SK-N-SH treated with all-trans-retinoic acid at 6 μM for 48 hours (cell line): ENCODE measurements at regions not wholly inside any gene's neighbourhood (a gene's known extent, or its start where the extent isn't known, plus 50 kb on each side); places are given as distances from the start of the nearest gene placed in this dataset.

ENCODE experiments used
- ATAC-seq: fragments of 200-7000 bp; cut with Tn5 transposase; 3 replicates; pipeline ENCODE4 v1.9.1; 2020; ENCODE audit warnings: mild to moderate bottlenecking, moderate library complexity
- ARNTL ChIP-seq: fragments of 450-650 bp; formaldehyde crosslinking; IDR thresholded peaks from 2 replicates; pipeline ENCODE4 v1.5.0; 2020; ENCODE audit warnings: low read depth, mild to moderate bottlenecking, moderate library complexity, borderline replicate concordance
- BACH2 ChIP-seq: fragments of 250-450 bp; sonication (Bioruptor Pico); IDR thresholded peaks from 2 replicates; pipeline ENCODE4 v1.9.0; 2021; ENCODE audit warnings: mild to moderate bottlenecking, borderline replicate concordance
- CREB5 ChIP-seq: fragments of 250-450 bp; sonication (Bioruptor Pico); IDR thresholded peaks from 2 replicates; pipeline ENCODE4 v1.5.1; 2020; ENCODE audit warnings: low read depth, mild to moderate bottlenecking, moderate library complexity
- CSDC2 ChIP-seq: fragments of 250-450 bp; sonication (Bioruptor Pico); IDR thresholded peaks from 2 replicates; pipeline ENCODE4 v1.5.0; 2020; ENCODE audit warnings: mild to moderate bottlenecking, moderate library complexity
- CSRNP3 ChIP-seq: fragments of 250-450 bp; sonication (Bioruptor Pico); IDR thresholded peaks from 2 replicates; pipeline ENCODE4 v1.5.1; 2021; ENCODE audit warnings: mild to moderate bottlenecking, moderate library complexity
- ESRRG ChIP-seq: fragments of 250-450 bp; sonication (Bioruptor Pico); IDR thresholded peaks from 2 replicates; pipeline ENCODE4 v1.6.1; 2021; ENCODE audit warnings: mild to moderate bottlenecking
- GLIS3 ChIP-seq: fragments of 250-450 bp; sonication (Bioruptor Pico); IDR thresholded peaks from 2 replicates; pipeline ENCODE4 v1.5.0; 2020; ENCODE audit warnings: mild to moderate bottlenecking, moderate library complexity
- ISL1 ChIP-seq: fragments of 250-450 bp; sonication (Bioruptor Pico); IDR thresholded peaks from 2 replicates; pipeline ENCODE4 v2.1.2; 2022; ENCODE audit warnings: mild to moderate bottlenecking, moderate library complexity
- OSR1 ChIP-seq: fragments of 250-450 bp; sonication (Bioruptor Pico); IDR thresholded peaks from 2 replicates; pipeline ENCODE4 v1.8.0; 2022; ENCODE audit warnings: moderate library complexity, mild to moderate bottlenecking, inconsistent platforms
- POU6F1 ChIP-seq: fragments of 250-450 bp; sonication (Bioruptor Pico); IDR thresholded peaks from 2 replicates; pipeline ENCODE4 v1.8.0; 2021; ENCODE audit warnings: low read depth, mild to moderate bottlenecking, moderate library complexity, borderline replicate concordance
- PPARA ChIP-seq: fragments of 250-450 bp; sonication (Bioruptor Pico); IDR thresholded peaks from 2 replicates; pipeline ENCODE4 v1.5.0; 2020; ENCODE audit warnings: mild to moderate bottlenecking, borderline replicate concordance
- TCF4 ChIP-seq: fragments of 250-450 bp; sonication (Bioruptor Pico); IDR thresholded peaks from 2 replicates; pipeline ENCODE4 v1.8.0; 2021; ENCODE audit warnings: mild to moderate bottlenecking, moderate library complexity, borderline replicate concordance
- TOX ChIP-seq: fragments of 250-450 bp; sonication (Bioruptor Pico); IDR thresholded peaks from 2 replicates; pipeline ENCODE4 v1.8.0; 2021; ENCODE audit warnings: mild to moderate bottlenecking, moderate library complexity, borderline replicate concordance
- TSHZ2 ChIP-seq: fragments of 250-450 bp; sonication (Bioruptor Pico); IDR thresholded peaks from 2 replicates; pipeline ENCODE4 v1.5.0; 2020; ENCODE audit warnings: mild to moderate bottlenecking, moderate library complexity
- ZC3H10 ChIP-seq: fragments of 250-450 bp; sonication (Bioruptor Pico); IDR thresholded peaks from 2 replicates; pipeline ENCODE4 v1.5.1; 2021; ENCODE audit warnings: mild to moderate bottlenecking, moderate library complexity
- ZFP3 ChIP-seq: fragments of 250-450 bp; sonication (Bioruptor Pico); IDR thresholded peaks from 2 replicates; pipeline ENCODE4 v1.5.0; 2020; ENCODE audit warnings: mild to moderate bottlenecking, moderate library complexity
- ZFP30 ChIP-seq: fragments of 450-650 bp; formaldehyde crosslinking; IDR thresholded peaks from 2 replicates; pipeline ENCODE4 v1.5.0; 2022; ENCODE audit warnings: mild to moderate bottlenecking, moderate library complexity
- ZNF565 ChIP-seq: fragments of 450-650 bp; formaldehyde crosslinking; conservative IDR thresholded peaks from 2 replicates; pipeline ENCODE4 v1.5.0; 2020; ENCODE audit warnings: low read depth, mild to moderate bottlenecking, moderate library complexity
- ZNF70 ChIP-seq: fragments of 450-650 bp; formaldehyde crosslinking; IDR thresholded peaks from 2 replicates; pipeline ENCODE4 v1.5.0; 2020; ENCODE audit warnings: mild to moderate bottlenecking, moderate library complexity
- ZNF8 ChIP-seq: fragments of 450-650 bp; formaldehyde crosslinking; IDR thresholded peaks from 2 replicates; pipeline ENCODE4 v1.5.0; 2020; ENCODE audit warnings: mild to moderate bottlenecking, moderate library complexity
- TF ChIP-seq, protein P1 (sequence below): fragments of 250-450 bp; sonication (Bioruptor Pico); IDR thresholded peaks from 2 replicates; pipeline ENCODE4 v1.8.0; 2020; ENCODE audit warnings: mild to moderate bottlenecking, moderate library complexity, borderline replicate concordance

- TF ChIP-seq ISL1 (CRISPR knock-in tag), result no peak
- TF ChIP-seq ZFP3 (CRISPR knock-in tag), result no peak
- no peak for TF ChIP-seq PPARA (CRISPR knock-in tag)
- TF ChIP-seq ARNTL (CRISPR knock-in tag), result no peak
- TF ChIP-seq CSRNP3 (CRISPR knock-in tag), result no peak
- TF ChIP-seq ZNF70 (CRISPR knock-in tag), result no peak
- no peak for TF ChIP-seq ZC3H10 (CRISPR knock-in tag)
- no peak for TF ChIP-seq TSHZ2 (CRISPR knock-in tag)
- TF ChIP-seq GLIS3 (CRISPR knock-in tag), result no peak
- TF ChIP-seq ZNF565, result no peak
- no peak for TF ChIP-seq BACH2 (CRISPR knock-in tag)
- TF ChIP-seq OSR1, result no peak
- no peak for TF ChIP-seq ZFP30 (CRISPR knock-in tag)
- TF ChIP-seq TOX (CRISPR knock-in tag), result no peak
- ATAC-seq, result no peak
These were observed 233.6 kb upstream of the EDIL3 start for GRCh38 chr5:84618262-84618661.

DNA sequence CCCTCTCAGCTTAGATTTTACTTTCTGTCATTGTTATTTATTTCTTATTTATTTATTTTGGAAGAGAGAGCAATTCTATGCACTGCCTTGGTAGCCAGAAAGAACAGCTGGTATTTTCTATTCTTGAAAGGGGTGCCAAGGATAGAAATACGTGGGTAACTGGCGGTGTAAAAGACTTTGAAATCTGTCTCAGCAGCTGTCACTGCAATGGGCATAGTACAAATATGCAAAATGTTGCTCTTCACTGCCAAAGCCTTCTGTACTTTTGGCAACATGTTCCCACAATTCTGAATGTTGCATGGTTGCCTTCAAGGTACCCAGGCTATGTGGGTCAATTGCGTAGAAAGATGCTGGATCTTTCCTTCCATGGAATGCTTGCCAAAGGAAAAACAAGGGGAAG, 230.2 kb upstream of the EDIL3 start:
- TF ChIP-seq CSRNP3 (CRISPR knock-in tag) (no peak), POU6F1 (no peak), ZNF8 (CRISPR knock-in tag) (no peak), ZFP3 (CRISPR knock-in tag) (no peak)
- TF ChIP-seq, all 23 proteins: peak for 0
- no peak for ATAC-seq

GRCh38 chr5:84606784-84607183, 222.1 kb upstream of the EDIL3 start:
- ATAC-seq, result no peak
- TF ChIP-seq ESRRG (CRISPR knock-in tag), result no peak

GRCh38 chr5:84605241-84605640, 220.6 kb upstream of the EDIL3 start:
- ATAC-seq, result no peak
- TF ChIP-seq POU6F1, result no peak
- no peak for TF ChIP-seq ZNF8 (CRISPR knock-in tag)
- TF ChIP-seq CSRNP3 (CRISPR knock-in tag), result no peak
- TF ChIP-seq, protein P1, sequence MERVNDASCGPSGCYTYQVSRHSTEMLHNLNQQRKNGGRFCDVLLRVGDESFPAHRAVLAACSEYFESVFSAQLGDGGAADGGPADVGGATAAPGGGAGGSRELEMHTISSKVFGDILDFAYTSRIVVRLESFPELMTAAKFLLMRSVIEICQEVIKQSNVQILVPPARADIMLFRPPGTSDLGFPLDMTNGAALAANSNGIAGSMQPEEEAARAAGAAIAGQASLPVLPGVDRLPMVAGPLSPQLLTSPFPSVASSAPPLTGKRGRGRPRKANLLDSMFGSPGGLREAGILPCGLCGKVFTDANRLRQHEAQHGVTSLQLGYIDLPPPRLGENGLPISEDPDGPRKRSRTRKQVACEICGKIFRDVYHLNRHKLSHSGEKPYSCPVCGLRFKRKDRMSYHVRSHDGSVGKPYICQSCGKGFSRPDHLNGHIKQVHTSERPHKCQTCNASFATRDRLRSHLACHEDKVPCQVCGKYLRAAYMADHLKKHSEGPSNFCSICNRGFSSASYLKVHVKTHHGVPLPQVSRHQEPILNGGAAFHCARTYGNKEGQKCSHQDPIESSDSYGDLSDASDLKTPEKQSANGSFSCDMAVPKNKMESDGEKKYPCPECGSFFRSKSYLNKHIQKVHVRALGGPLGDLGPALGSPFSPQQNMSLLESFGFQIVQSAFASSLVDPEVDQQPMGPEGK (CRISPR knock-in tag), result no peak
- no peak for TF ChIP-seq ESRRG (CRISPR knock-in tag)
- no peak for TF ChIP-seq ISL1 (CRISPR knock-in tag)
- TF ChIP-seq CREB5 (CRISPR knock-in tag), result no peak
- TF ChIP-seq CSDC2, result no peak
- TF ChIP-seq OSR1, result no peak
- no peak for TF ChIP-seq ZNF70 (CRISPR knock-in tag)
- no peak for TF ChIP-seq TCF4 (CRISPR knock-in tag)
- TF ChIP-seq PPARA (CRISPR knock-in tag), result no peak
